ENCODE measurements at regions not wholly inside any gene's neighbourhood (a gene's known extent, or its start where the extent isn't known, plus 50 kb on each side); places are given as distances from the start of the nearest gene placed in this dataset.

GRCh38 chr4:110364911-110365520, 110.9 kb upstream of the ENPEP start (continued):
- TF ChIP-seq, protein P1, sequence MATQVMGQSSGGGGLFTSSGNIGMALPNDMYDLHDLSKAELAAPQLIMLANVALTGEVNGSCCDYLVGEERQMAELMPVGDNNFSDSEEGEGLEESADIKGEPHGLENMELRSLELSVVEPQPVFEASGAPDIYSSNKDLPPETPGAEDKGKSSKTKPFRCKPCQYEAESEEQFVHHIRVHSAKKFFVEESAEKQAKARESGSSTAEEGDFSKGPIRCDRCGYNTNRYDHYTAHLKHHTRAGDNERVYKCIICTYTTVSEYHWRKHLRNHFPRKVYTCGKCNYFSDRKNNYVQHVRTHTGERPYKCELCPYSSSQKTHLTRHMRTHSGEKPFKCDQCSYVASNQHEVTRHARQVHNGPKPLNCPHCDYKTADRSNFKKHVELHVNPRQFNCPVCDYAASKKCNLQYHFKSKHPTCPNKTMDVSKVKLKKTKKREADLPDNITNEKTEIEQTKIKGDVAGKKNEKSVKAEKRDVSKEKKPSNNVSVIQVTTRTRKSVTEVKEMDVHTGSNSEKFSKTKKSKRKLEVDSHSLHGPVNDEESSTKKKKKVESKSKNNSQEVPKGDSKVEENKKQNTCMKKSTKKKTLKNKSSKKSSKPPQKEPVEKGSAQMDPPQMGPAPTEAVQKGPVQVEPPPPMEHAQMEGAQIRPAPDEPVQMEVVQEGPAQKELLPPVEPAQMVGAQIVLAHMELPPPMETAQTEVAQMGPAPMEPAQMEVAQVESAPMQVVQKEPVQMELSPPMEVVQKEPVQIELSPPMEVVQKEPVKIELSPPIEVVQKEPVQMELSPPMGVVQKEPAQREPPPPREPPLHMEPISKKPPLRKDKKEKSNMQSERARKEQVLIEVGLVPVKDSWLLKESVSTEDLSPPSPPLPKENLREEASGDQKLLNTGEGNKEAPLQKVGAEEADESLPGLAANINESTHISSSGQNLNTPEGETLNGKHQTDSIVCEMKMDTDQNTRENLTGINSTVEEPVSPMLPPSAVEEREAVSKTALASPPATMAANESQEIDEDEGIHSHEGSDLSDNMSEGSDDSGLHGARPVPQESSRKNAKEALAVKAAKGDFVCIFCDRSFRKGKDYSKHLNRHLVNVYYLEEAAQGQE (IDR thresholded peaks at IDR 0.05; ENCODE audit: borderline replicate concordance in 1 of 2, low read depth in 1 of 2, low read length in 2 of 2), result no peak
- TF ChIP-seq PPARG (CRISPR knock-in tag; conservative IDR thresholded peaks at IDR 0.05) (no peak), ZNF879 (CRISPR knock-in tag; IDR thresholded peaks at IDR 0.05) (no peak), ZNF619 (CRISPR knock-in tag; IDR thresholded peaks at IDR 0.05) (no peak)
- TF ChIP-seq, protein P2, sequence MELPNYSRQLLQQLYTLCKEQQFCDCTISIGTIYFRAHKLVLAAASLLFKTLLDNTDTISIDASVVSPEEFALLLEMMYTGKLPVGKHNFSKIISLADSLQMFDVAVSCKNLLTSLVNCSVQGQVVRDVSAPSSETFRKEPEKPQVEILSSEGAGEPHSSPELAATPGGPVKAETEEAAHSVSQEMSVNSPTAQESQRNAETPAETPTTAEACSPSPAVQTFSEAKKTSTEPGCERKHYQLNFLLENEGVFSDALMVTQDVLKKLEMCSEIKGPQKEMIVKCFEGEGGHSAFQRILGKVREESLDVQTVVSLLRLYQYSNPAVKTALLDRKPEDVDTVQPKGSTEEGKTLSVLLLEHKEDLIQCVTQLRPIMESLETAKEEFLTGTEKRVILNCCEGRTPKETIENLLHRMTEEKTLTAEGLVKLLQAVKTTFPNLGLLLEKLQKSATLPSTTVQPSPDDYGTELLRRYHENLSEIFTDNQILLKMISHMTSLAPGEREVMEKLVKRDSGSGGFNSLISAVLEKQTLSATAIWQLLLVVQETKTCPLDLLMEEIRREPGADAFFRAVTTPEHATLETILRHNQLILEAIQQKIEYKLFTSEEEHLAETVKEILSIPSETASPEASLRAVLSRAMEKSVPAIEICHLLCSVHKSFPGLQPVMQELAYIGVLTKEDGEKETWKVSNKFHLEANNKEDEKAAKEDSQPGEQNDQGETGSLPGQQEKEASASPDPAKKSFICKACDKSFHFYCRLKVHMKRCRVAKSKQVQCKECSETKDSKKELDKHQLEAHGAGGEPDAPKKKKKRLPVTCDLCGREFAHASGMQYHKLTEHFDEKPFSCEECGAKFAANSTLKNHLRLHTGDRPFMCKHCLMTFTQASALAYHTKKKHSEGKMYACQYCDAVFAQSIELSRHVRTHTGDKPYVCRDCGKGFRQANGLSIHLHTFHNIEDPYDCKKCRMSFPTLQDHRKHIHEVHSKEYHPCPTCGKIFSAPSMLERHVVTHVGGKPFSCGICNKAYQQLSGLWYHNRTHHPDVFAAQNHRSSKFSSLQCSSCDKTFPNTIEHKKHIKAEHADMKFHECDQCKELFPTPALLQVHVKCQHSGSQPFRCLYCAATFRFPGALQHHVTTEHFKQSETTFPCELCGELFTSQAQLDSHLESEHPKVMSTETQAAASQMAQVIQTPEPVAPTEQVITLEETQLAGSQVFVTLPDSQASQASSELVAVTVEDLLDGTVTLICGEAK (IDR thresholded peaks at IDR 0.05), result no peak
- TF ChIP-seq, protein P2 (CRISPR knock-in tag; IDR thresholded peaks at IDR 0.05), result no peak

Measured in HepG2 (cell line).